Calu3 (cell line): ENCODE measurements at regions not wholly inside any gene's neighbourhood (a gene's known extent, or its start where the extent isn't known, plus 50 kb on each side); places are given as distances from the start of the nearest gene placed in this dataset.

Experiments used
- BruUV-seq: library from RNA; stranded (reverse); fragments of 400-500 nt; replicated peaks from 2 replicates; lab custom pipeline; 2021; lab: Mats Ljungman, UMichigan
- CTCF ChIA-PET: fragments of 300-600 bp; sonication (Branson Sonifier 250); formaldehyde crosslinking; loops from one replicate; lab custom pipeline; 2022; ENCODE audit warnings: antibody characterized with exemption; lab: Charles Lee
- DNase-seq: peaks from one replicate; pipeline ENCODE4 v3.0.0; 2022
- H3K27ac Mint-ChIP-seq: one replicate; pipeline ENCODE4 v1.8.0; 2022; ENCODE audit warnings: mixed read lengths; ENCODE audit not compliant: unreplicated experiment
- H3K27me3 Mint-ChIP-seq: one replicate; pipeline ENCODE4 v1.8.0; 2022; ENCODE audit warnings: mixed read lengths; ENCODE audit not compliant: unreplicated experiment
- H3K36me3 Mint-ChIP-seq: one replicate; pipeline ENCODE4 v1.8.0; 2022; ENCODE audit warnings: mild to moderate bottlenecking, moderate library complexity, mixed read lengths; ENCODE audit not compliant: insufficient read depth, unreplicated experiment
- H3K4me1 Mint-ChIP-seq: one replicate; pipeline ENCODE4 v1.8.0; 2022; ENCODE audit warnings: mild to moderate bottlenecking, low read depth, mixed read lengths; ENCODE audit not compliant: unreplicated experiment
- H3K4me3 Mint-ChIP-seq: one replicate; pipeline ENCODE4 v1.8.0; 2022; ENCODE audit warnings: mild to moderate bottlenecking, low read depth, moderate library complexity, mixed read lengths; ENCODE audit not compliant: unreplicated experiment
- H3K9me3 Mint-ChIP-seq: one replicate; pipeline ENCODE4 v1.8.0; 2022; ENCODE audit warnings: low read depth, mixed read lengths; ENCODE audit not compliant: unreplicated experiment
- intact Hi-C: fragments of 100-400 bp; cut with micrococcal nuclease; formaldehyde crosslinking; loops from one replicate; pipeline ENCODE4 v1.10.0; 2022; ENCODE audit not compliant: unreplicated experiment
- TF ChIP-seq, protein P1 (sequence below): fragments of 200-600 bp; IDR thresholded peaks from one replicate; pipeline ENCODE4 v1.8.0; 2022; ENCODE audit warnings: antibody characterized with exemption; ENCODE audit not compliant: unreplicated experiment

DNA sequence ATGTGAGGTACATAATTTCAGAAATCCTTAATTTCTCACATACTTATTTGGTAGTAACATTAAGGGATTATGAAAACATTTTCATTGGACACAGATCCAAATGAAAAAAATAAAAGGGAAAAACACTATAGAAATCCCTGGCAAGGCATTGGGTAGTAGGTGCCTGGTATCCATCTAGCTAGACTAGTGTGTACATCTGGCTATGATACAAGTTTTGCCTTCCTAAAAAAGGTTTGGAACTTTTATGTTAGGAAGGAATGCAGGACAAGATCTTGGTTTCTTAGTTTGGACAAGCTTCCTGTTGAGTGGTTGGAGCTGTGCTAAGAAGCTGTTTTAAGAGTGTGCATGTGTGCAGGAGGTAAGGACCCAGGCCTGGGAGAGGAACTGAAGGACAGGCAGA lies 252.3 kb upstream of the GLI3 start:
- no peak overlapping the region for H3K27ac Mint-ChIP-seq
- no peaks in the 10 kb centered on the region for H3K36me3 Mint-ChIP-seq
- H3K27me3 Mint-ChIP-seq = no peaks in the 10 kb centered on the region
- no peak overlapping the region for H3K4me3 Mint-ChIP-seq
- TF ChIP-seq, protein P1, sequence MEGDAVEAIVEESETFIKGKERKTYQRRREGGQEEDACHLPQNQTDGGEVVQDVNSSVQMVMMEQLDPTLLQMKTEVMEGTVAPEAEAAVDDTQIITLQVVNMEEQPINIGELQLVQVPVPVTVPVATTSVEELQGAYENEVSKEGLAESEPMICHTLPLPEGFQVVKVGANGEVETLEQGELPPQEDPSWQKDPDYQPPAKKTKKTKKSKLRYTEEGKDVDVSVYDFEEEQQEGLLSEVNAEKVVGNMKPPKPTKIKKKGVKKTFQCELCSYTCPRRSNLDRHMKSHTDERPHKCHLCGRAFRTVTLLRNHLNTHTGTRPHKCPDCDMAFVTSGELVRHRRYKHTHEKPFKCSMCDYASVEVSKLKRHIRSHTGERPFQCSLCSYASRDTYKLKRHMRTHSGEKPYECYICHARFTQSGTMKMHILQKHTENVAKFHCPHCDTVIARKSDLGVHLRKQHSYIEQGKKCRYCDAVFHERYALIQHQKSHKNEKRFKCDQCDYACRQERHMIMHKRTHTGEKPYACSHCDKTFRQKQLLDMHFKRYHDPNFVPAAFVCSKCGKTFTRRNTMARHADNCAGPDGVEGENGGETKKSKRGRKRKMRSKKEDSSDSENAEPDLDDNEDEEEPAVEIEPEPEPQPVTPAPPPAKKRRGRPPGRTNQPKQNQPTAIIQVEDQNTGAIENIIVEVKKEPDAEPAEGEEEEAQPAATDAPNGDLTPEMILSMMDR = no peak
- DNase-seq = no peak
- BruUV-seq = no TSS peak
- intact Hi-C loops = no loop called here
- CTCF ChIA-PET = no interaction called here
- H3K9me3 Mint-ChIP-seq = peaks cover 19% of the 10 kb centered on the region
- no peaks in the 10 kb centered on the region for H3K4me1 Mint-ChIP-seq

DNA sequence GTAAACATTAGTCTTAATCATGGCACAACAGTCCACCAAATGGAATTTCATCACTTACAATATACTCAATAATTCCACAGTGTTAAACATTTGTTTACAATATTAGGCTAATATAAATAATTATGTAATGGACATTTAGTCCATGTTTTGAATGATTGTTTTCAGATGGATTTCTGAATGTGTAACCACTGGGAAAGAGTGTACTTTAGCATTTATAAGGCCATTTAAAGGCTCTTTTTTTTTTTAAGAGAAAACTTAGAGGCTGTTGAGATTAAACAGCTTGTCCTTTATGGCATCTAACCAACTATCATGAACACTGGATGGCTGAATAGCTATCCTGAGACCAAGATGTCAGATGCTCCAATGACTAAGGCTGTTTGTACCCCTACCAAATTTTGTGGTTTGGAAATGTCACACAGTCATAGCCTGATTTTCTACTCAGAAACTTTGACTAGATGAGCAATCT lies 248.3 kb upstream of the GLI3 start:
- Mint-ChIP-seq H3K4me3 (no peak overlapping the region), H3K36me3 (no peaks in the 10 kb centered on the region), H3K9me3 (peaks cover 22% of the 10 kb centered on the region), H3K27me3 (no peaks in the 10 kb centered on the region), H3K27ac (no peak overlapping the region), H3K4me1 (no peaks in the 10 kb centered on the region)
- TF ChIP-seq, protein P1 = no peak
- DNase-seq = no peak
- intact Hi-C loops = no loop called here
- BruUV-seq = no TSS peak
- CTCF ChIA-PET = interaction anchor here (1.1 kb wide), 1 partner anchor 11 kb away, joined by 3 read pairs; no protein-coding TSS in a partner anchor

DNA sequence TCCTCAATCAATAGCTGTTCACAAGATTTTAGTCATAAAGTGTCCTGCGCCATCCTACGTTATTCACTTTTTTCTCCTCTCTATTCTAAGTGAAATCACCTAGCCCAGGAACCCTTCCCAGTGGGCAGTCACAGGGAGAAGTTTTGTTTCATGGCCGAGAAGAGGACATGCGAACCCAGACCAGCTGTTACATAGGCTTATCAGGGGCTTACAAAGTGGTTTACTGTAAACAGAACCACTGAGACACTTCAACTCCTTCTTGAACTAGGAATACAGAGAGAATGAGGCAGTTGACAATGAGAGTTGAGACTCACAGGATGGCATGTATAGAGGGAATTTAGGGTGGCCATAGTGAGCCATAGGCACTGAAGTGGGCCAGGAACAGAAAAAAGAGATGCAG lies 246.9 kb upstream of the GLI3 start:
- intact Hi-C loops = no loop called here
- no TSS peak for BruUV-seq
- no peaks in the 10 kb centered on the region for H3K4me1 Mint-ChIP-seq
- CTCF ChIA-PET = no interaction called here
- TF ChIP-seq, protein P1 = no peak
- peaks cover 15% of the 10 kb centered on the region for H3K9me3 Mint-ChIP-seq
- no peak for DNase-seq
- H3K27me3 Mint-ChIP-seq = no peaks in the 10 kb centered on the region
- H3K27ac Mint-ChIP-seq = no peak overlapping the region
- no peaks in the 10 kb centered on the region for H3K36me3 Mint-ChIP-seq
- H3K4me3 Mint-ChIP-seq = no peak overlapping the region

DNA sequence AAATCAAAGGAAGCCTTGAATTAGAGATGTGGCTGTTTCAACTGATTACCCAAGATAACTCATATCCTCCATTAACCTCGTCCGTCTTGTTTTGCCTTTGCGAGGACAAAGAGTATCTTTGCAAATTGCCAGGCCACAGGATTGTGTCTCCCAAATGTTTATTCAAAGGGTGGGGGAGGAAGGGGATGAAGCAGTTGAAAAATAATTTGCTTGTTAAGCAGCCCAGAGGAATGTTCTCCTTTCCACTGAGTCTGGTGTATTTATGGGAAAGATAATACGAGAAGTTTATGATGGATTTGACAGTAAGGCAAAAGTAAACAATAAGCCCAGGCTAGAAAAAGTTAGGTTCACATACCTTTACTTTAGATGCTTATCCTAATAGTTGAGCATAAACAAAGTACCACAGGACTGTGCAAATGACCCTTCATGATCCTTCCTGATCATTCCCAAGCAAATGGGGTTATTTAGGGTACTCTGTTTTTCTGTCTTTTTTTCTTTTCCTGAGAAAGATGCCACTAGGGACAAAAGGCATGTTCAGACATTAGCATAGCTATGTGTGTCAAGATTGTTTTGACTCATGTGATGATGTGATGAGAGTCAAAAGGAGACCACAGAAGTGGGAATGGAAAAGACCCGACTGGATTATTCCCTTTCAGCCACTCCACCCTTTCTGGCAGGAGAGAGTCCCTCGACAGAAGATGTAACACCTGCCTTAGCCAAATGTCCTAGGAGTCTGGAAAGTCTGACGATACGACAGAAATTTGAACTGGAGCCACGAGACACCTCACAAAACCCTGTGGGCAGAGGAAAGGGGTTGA lies 243.0 kb upstream of the GLI3 start:
- H3K4me1 Mint-ChIP-seq = no peaks in the 10 kb centered on the region
- no peak overlapping the region for H3K27ac Mint-ChIP-seq
- no peak for DNase-seq
- H3K4me3 Mint-ChIP-seq = no peak overlapping the region
- intact Hi-C loops = no loop called here
- TF ChIP-seq, protein P1 = no peak
- CTCF ChIA-PET = no interaction called here
- no peaks in the 10 kb centered on the region for H3K36me3 Mint-ChIP-seq
- H3K27me3 Mint-ChIP-seq = no peaks in the 10 kb centered on the region
- H3K9me3 Mint-ChIP-seq = peaks cover 8% of the 10 kb centered on the region
- no TSS peak for BruUV-seq
